GM12878 (cell line): ENCODE measurements at regions not wholly inside any gene's neighbourhood (a gene's known extent, or its start where the extent isn't known, plus 50 kb on each side); places are given as distances from the start of the nearest gene placed in this dataset.

Source experiments
- ATAC-seq: fragments of 200-7000 bp; cut with Tn5 transposase; 3 replicates; pipeline ENCODE4 v1.9.1; 2020; ENCODE audit warnings: mild to moderate bottlenecking, moderate library complexity
- BruUV-seq: library from RNA; stranded (reverse); fragments of 400-500 nt; replicated peaks from 2 replicates; lab custom pipeline; 2021; lab: Mats Ljungman, UMichigan
- CTCF ChIA-PET: fragments of 300-600 bp; sonication (Branson Sonifier 250); formaldehyde crosslinking; extraction: SDS; loops from one replicate; lab custom pipeline; 2021; ENCODE audit warnings: inconsistent platforms; lab: Yijun Ruan, JAX
- POLR2A ChIA-PET: fragments of 350-600 bp; formaldehyde crosslinking; extraction: SDS; loops from one replicate; lab custom pipeline; 2021; ENCODE audit warnings: inconsistent platforms; lab: Charles Lee
- RAD21 ChIA-PET: fragments of 300-600 bp; sonication (Branson Sonifier 250); formaldehyde crosslinking; loops from one replicate; lab custom pipeline; 2023; ENCODE audit warnings: antibody characterized with exemption; ENCODE audit not compliant: unreplicated experiment; lab: Charles Lee
- SMC1A ChIA-PET: fragments of 300-600 bp; sonication (Branson Sonifier 250); formaldehyde crosslinking; loops from one replicate; lab custom pipeline; 2023; ENCODE audit not compliant: unreplicated experiment, uncharacterized antibody; lab: Charles Lee
- DNase-seq: peaks from one replicate; pipeline ENCODE4 v3.0.0-alpha.2; 2011; ENCODE audit warnings: low read depth, low spot score
- FAIRE-seq: peaks from 3 replicates; lab custom pipeline; 2011; peaks lifted over from hg19 to GRCh38; lab: Jason Lieb, UNC
- H2AFZ ChIP-seq: 2 replicates; pipeline ENCODE4 v1.6.0; 2011; ENCODE audit warnings: low read depth, low read length, control low read depth; ENCODE audit not compliant: control insufficient read depth
- H3K27ac ChIP-seq: 2 replicates; pipeline ENCODE4 v1.5.1; 2011; ENCODE audit warnings: control low read depth; ENCODE audit not compliant: control insufficient read depth, insufficient read depth
- H3K27me3 ChIP-seq, 2 experiments: replicated peaks in 1 of 2; 2 replicates each; pipeline versions ENCODE4 v1.6.0 to v1.6.1; 2011; ENCODE audit warnings: low read length in 1 of 2; ENCODE audit not compliant: control insufficient read depth in 2 of 2, insufficient read depth in 2 of 2
- H3K36me3 ChIP-seq, 2 experiments: 2 replicates each; pipeline ENCODE4 v1.5.1; 2011; ENCODE audit warnings: low read length in 1 of 2; ENCODE audit not compliant: control insufficient read depth in 2 of 2, insufficient read depth in 2 of 2
- H3K4me1 ChIP-seq: 2 replicates; pipeline ENCODE4 v1.6.1; 2011; ENCODE audit warnings: mild to moderate bottlenecking, low read length, moderate library complexity, mixed read lengths; ENCODE audit not compliant: control insufficient read depth, insufficient read depth
- H3K4me2 ChIP-seq: 2 replicates; pipeline ENCODE4 v1.6.0; 2011; ENCODE audit warnings: control low read depth; ENCODE audit not compliant: control insufficient read depth, insufficient read depth
- H3K4me3 ChIP-seq: fragments of 200-600 bp; sonication (generic); 2 replicates; pipeline ENCODE4 v1.5.1; 2016
- H3K79me2 ChIP-seq: 2 replicates; pipeline ENCODE4 v1.6.0; 2011; ENCODE audit warnings: low read length; ENCODE audit not compliant: control insufficient read depth, insufficient read depth
- H3K9ac ChIP-seq: 2 replicates; pipeline ENCODE4 v1.8.0; 2011; ENCODE audit warnings: low read length, control low read depth, mixed read lengths; ENCODE audit not compliant: control insufficient read depth, insufficient read depth
- H3K9me3 ChIP-seq: replicated peaks from 3 replicates; pipeline ENCODE4 v1.5.1; 2011; ENCODE audit warnings: mild to moderate bottlenecking, low read length; ENCODE audit not compliant: control insufficient read depth, insufficient read depth
- H4K20me1 ChIP-seq: 2 replicates; pipeline ENCODE4 v1.6.0; 2011; ENCODE audit not compliant: control insufficient read depth, insufficient read depth
- HDAC6 ChIP-seq: fragments of 200-600 bp; sonication (generic); IDR thresholded peaks from one replicate; pipeline ENCODE4 v1.8.0; 2017; ENCODE audit warnings: antibody characterized with exemption; ENCODE audit not compliant: unreplicated experiment
- IKZF1 ChIP-seq: fragments of 450-650 bp; conservative IDR thresholded peaks from 2 replicates; pipeline ENCODE4 v1.6.1; 2017; ENCODE audit warnings: antibody characterized with exemption, mild to moderate bottlenecking
- MEF2A ChIP-seq: IDR thresholded peaks from 2 replicates; pipeline ENCODE4 v1.6.1; 2011; ENCODE audit warnings: low read depth, mild to moderate bottlenecking, low read length, moderate library complexity; ENCODE audit not compliant: insufficient read depth
- NBN ChIP-seq: fragments of 450-650 bp; IDR thresholded peaks from 2 replicates; pipeline ENCODE4 v1.6.1; 2016
- NR2F1 ChIP-seq: fragments of 450-650 bp; conservative IDR thresholded peaks from 2 replicates; pipeline ENCODE4 v1.6.1; 2017; ENCODE audit warnings: mild to moderate bottlenecking
- NRF1 ChIP-seq: conservative IDR thresholded peaks from 2 replicates; pipeline ENCODE4 v1.6.1; 2011; ENCODE audit warnings: mild to moderate bottlenecking, low read depth, low read length, improper control_type of control experiment
- PBX3 ChIP-seq: IDR thresholded peaks from 2 replicates; pipeline ENCODE4 v1.6.1; 2011; ENCODE audit warnings: mild to moderate bottlenecking, low read depth, low read length, moderate library complexity; ENCODE audit not compliant: insufficient replicate concordance
- PML ChIP-seq: IDR thresholded peaks from 2 replicates; pipeline ENCODE4 v1.6.1; 2012; ENCODE audit warnings: low read length, inconsistent platforms
- RELA ChIP-seq: fragments of 450-650 bp; IDR thresholded peaks from 2 replicates; pipeline ENCODE4 v1.8.0; 2014; ENCODE audit warnings: borderline replicate concordance; ENCODE audit not compliant: partially characterized antibody
- SIX5 ChIP-seq: IDR thresholded peaks from 2 replicates; pipeline ENCODE4 v1.6.1; 2011; ENCODE audit warnings: mild to moderate bottlenecking, low read depth, low read length, moderate library complexity; ENCODE audit not compliant: severe bottlenecking
- SUPT20H ChIP-seq: IDR thresholded peaks from 2 replicates; pipeline ENCODE4 v1.6.1; 2011; ENCODE audit warnings: low read depth, mild to moderate bottlenecking, low read length, moderate library complexity, borderline replicate concordance; ENCODE audit not compliant: control insufficient read depth
- TAF1 ChIP-seq: IDR thresholded peaks from 2 replicates; pipeline ENCODE4 v1.6.1; 2011; ENCODE audit warnings: mild to moderate bottlenecking, low read depth, low read length, borderline replicate concordance
- ZNF24 ChIP-seq: fragments of 450-650 bp; IDR thresholded peaks from 2 replicates; pipeline ENCODE4 v1.6.1; 2017; ENCODE audit warnings: antibody characterized with exemption, mild to moderate bottlenecking
- WGBS: methylation state at CpG from one replicate; pipeline ENCODE4 v1.1.6; 2016; ENCODE audit warnings: low lambda C conversion rate; ENCODE audit not compliant: insufficient replicate concordance, insufficient coverage; ENCODE audit errors: missing lambda C conversion rate; 5-methylcytosine and 5-hydroxymethylcytosine counted together
- in situ Hi-C: fragments of 300-500 bp; cut with MboI; formaldehyde crosslinking; loops from 9 replicates; pipeline ENCODE4 v1.14.3; 2018; ENCODE audit warnings: mixed read lengths
- intact Hi-C: fragments of 100-400 bp; cut with micrococcal nuclease; formaldehyde crosslinking; loops from one replicate; pipeline ENCODE4 v1.14.2; 2022; ENCODE audit not compliant: unreplicated experiment
- TF ChIP-seq, protein P1 (sequence below): IDR thresholded peaks from 2 replicates; pipeline ENCODE4 v1.6.1; 2012; ENCODE audit warnings: low read depth, low read length, improper control_type of control experiment

GRCh38 chr2:122805346-122805745 is 1049.9 kb downstream of the TSN start (continued):
- TF ChIP-seq ZNF24 (no peak), TAF1 (no peak), NR2F1 (no peak)
- TF ChIP-seq, all 136 proteins: peak for 0

GRCh38 chr2:122808286-122808969 is 1053.0 kb downstream of the TSN start:
- TF ChIP-seq IKZF1 (no peak), SUPT20H (no peak), NRF1 (no peak), RELA (no peak), PBX3 (no peak), SIX5 (no peak), PML (no peak), MEF2A (no peak), NBN (no peak), HDAC6 (no peak)
- TF ChIP-seq, protein P1, sequence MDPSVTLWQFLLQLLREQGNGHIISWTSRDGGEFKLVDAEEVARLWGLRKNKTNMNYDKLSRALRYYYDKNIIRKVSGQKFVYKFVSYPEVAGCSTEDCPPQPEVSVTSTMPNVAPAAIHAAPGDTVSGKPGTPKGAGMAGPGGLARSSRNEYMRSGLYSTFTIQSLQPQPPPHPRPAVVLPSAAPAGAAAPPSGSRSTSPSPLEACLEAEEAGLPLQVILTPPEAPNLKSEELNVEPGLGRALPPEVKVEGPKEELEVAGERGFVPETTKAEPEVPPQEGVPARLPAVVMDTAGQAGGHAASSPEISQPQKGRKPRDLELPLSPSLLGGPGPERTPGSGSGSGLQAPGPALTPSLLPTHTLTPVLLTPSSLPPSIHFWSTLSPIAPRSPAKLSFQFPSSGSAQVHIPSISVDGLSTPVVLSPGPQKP: no peak
- Histone ChIP-seq H3K9me3 (no peaks in the 10 kb centered on the region), H2AFZ (no peak overlapping the region), H3K4me1 (no peaks in the 10 kb centered on the region), H3K79me2 (no peaks in the 10 kb centered on the region), H3K36me3 (no peaks in the 10 kb centered on the region), H3K27ac (no peak overlapping the region), H3K4me3 (no peak overlapping the region), H3K9ac (no peak overlapping the region), H3K27me3 (no peaks in the 10 kb centered on the region), H3K4me2 (no peak overlapping the region), H4K20me1 (no peaks in the 10 kb centered on the region)
- no peak for ATAC-seq
- ChIA-PET POLR2A (no interaction called here), SMC1A (interaction anchor here (1.2 to 1.3 kb wide), 2 partner anchors 22 to 29 kb away, joined by 3 read pairs; no protein-coding TSS in a partner anchor), RAD21 (no interaction called here), CTCF (no interaction called here)
- DNase-seq: no peak
- FAIRE-seq: no peak
- BruUV-seq: no TSS peak
- WGBS: 49% methylated on average over 4 of the region's 4 CpGs
- in situ Hi-C loops: no loop called here
- intact Hi-C loops: no loop called here
